NCI-H226 (cell line): ENCODE measurements at regions not wholly inside any gene's neighbourhood (a gene's known extent, or its start where the extent isn't known, plus 50 kb on each side); places are given as distances from the start of the nearest gene placed in this dataset.

Source experiments
- DNase-seq: peaks from one replicate; pipeline ENCODE4 v3.0.0-alpha.2; 2015

DNA sequence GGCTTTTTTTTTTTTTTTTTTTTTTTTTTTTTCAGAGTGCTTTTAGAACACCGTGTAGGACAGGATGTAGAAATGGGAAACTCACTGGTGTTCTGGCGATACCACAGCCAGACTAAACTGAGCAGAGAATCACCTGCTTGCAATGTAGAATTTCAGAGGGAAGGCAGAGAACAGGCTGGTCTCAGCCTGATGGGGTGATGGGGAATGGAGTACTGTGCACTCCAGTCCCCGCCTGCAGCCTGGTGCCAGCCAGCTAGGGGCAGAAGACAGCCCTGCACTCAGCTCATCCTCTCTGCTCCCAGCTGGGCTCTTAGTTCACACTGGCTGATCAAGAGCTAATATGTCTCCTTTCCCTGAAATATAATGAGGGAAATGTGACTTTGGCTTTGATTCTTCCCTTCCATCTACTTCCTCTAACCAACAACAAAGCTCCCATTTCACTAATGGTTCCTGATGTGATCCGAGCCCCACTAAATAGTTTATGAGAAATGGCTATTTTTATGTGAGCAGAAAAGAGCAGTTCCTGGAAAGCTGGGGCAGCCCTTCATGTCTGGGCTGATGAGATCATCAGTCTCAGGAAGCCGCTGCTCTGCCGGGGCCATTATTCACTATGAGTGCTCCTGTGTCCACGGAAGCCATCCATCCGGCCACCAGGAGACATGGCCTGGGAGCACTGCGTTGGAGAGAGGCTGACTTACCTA lies 209.7 kb downstream of the GADD45G start:
- no peak for DNase-seq

DNA sequence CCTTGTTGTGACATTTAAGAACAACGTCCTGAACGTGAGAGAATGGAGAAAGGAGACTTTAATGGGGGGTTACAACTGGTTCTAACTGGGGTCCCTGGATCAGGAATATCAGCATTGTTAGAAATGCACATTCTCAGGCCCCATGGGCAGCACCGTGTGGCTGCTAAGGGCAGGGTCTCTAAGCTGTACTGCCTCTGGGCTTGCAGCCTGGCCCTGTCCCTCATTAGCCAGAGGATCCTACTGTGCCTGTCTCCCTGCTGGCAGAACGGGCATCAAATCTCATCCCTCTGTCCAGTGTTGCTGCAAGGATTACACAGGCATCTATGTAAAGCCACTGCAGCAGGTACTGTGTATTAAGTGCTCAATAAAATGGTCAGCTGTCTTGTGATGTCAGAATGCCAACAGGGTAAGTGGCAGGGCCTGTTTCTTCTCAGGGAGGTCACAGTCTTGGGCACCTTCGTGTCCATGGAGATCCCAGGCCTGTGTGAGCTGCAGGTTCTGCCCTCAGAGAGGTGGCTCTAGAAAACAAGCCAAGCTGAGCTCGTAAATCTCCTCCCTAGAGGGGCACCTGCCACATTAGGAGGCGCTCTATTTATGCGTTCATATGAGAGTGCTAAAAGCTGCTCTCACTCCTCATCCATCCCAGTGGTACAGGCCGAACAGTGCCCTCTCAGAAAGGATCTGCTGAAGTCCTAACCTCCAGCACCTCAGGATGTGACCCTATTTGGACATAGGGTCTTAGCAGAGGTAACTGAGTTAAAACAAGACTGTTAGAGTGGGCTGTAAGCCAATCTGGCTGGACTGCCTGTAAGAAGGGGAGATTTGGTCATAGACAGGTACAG lies 210.5 kb downstream of the GADD45G start:
- no peak for DNase-seq

DNA sequence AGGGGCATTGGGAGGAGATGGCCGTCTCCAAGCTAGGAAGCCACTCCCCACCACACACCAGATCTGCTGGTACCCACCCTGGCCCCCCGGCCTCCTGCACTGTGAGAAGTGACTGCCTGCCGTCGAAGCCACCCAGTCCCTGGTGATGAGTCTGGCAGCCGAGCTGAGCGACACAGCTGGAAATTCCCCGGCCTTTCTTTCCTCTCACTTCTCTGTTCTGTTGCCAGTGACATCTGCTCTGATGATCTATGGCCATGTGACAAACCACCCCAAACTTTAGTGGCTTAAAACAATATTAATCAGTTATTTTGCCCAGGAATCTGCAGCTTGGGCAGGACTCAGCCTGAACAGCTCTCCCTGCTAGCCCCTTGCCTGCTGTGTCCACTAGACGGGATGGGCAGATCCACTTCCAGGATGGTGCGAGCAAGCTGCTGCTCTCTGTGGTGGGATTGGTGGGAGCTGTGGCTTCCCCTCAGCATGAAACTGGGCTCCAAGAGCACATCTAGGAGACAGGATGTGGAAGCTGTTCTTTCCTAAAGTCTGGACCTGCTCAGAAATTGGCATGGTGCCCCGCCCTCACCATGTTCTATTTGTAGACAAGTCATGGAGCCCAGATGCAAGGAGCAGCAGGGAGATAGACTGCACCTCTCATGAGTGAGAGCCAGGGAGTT lies 211.2 kb downstream of the GADD45G start:
- DNase-seq, result no peak

DNA sequence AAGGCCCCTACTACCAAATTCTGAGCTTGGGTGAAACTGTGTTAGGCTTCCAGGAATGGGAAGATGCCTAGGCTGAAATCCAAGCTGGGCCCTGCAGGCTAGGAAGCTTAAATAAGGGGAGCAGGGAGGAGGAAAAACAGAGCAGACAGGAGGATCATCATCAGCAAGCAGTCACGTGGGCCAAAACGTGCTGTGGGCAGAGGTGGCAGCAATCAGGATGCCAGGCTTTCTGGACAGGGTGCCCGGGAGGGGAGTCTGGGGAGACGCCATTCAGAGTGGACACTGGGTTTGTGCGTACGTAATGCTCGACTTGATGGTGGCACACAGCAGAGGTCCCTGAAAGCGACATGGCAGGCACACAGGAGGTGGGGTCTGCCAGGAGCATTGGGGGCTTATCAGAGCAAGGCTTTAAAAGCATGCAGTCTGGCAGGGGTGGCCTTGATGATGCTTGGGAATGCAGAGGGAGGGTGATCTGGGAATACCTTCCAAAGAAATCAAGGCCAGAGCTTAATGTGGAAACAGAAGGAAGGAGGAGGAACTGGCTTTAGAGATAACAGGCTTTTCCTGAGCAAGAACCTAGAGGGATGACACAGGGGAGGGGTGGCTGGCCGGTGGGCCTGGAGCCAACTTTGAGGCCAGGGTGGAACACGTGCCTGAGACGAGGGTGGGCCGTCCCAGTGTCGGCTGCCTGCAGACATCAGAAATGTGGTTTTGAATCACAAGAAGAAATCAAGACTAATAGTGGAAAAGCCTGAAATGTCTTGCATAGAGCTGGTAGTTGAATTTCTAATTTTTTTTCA lies 212.5 kb downstream of the GADD45G start:
- no peak for DNase-seq

DNA sequence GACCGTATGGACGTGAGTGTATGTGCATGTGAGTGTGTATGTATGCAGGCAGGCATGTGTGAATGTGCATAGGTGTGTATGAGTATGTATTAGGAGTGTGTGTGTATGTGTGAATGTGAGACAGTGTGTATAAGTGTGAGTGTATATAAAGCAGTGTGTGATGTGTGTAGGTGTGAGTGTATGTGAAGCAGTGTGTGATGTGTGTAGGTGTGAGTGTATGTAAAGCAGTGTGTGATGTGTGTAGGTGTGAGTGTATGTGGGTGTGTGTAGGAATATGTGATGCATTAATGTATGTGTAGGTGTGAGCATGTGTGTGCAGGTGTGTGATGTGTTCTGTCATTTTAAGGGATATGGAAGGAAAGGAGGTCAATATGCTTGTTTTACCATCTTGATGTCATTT lies 215.5 kb downstream of the GADD45G start:
- DNase-seq, result no peak

DNA sequence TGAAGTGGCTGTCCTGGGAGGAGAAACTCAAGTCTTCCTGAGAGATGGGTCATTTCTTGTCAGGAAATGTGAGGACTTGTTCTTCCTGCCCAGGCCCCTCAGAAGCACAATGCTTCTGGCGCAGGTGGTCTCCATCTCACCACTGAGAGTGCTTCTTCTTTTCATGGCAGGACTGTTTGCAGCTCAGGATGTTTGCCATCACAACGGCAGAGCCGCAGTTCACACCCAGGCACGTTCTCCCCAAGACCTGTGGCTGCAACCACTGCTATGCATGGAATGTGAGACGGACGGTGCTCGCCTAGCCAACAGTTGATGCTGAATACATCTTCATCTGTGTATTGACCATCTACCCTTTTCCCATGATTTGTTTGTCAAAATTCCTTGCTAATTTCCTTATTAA lies 216.3 kb downstream of the GADD45G start:
- peak; percentile 14 for DNase-seq

DNA sequence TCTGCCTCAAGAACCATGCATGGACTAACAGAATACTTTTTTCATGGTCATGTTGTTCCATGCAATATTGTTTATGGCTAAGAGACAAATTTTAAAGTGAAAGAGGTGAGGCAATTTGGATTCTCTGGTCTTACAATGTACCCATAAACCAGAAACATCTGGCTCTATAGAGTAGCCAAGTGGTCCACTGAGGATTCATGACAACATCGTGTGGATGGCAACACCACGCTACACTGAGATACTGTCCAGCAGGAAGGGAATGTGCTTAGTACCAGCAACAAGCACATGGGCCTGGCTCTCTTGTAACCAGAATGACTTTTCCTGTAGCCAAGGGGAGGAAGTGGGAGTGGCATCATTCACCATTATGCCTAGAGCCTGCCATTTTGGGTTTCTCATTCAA lies 218.2 kb downstream of the GADD45G start:
- no peak for DNase-seq

DNA sequence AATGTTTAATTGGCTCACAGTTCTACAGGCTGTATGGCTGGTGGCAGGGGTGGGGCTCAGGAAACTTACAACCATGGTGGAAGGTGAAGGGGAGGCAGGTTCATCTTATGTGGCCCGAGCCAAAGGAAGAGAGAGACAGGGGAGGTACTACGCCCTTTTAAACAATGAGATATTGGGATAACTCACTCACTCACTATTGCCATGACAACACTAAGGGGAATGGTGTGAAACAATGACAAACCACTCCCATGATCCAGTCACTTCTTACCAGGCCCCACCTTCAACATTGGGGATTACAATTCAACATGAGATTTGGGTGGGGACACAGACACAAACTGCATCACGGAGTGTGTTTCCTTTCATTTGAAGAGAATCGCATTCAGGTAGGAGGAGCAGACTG lies 220.9 kb downstream of the GADD45G start:
- DNase-seq, result no peak

DNA sequence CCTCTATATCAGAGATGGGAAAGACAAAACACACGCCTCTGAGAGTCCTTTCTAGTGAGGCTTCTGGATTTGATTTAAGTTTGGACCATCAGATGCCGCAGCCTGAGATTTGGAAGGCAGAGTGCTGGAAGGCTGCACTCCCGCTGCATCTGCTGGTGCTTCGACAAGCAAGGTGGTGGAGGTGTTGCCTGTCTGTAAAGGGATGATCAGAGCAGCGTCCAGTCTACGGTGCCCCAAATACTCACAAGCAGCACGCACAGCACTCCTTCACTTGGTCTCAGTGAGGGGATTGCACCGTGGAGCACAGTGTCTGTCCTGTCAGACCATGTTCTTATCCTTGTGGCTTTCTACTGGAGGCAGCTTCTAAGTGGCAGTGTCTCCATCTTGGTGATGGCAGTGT lies 221.4 kb downstream of the GADD45G start:
- DNase-seq, result no peak

DNA sequence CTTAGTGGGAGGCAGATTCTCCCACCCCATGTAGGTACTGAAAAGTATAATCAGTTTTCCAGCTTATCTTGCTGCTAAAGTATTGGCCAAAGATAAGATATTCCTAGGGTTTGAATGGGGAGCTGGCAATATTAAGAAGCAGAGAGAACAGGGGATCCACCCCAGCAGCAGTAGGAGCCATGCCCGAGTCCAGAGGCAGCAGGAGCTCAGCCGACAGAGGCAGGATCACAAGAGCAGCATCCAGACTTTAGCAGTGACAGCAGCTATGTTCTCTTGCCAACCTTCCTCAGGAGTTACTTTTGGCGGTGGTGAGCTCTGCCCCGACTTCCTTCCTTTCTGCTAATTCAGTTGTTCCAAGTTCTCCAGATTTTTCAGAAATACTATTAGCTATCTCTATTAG lies 224.5 kb downstream of the GADD45G start:
- no peak for DNase-seq

DNA sequence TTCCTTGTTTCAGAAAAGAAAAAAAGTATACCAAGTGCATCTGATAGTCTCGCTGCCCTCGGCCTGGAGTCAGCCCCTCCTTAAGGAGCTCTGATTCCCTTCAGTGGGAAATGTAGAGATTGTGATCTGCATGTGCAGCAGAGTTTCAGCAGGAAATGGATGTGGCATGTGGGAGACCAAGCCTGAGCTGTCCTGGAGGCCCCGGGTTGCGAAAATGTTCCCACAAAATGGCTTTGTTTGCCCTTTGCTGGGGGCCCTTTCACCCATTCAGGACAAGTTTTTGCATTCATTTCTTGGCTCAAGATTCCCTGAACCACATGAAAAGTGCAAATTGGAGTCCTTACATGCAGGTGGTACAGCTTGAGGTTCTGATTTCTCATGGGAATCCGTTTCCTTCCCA lies 230.9 kb downstream of the GADD45G start:
- DNase-seq, result no peak

DNA sequence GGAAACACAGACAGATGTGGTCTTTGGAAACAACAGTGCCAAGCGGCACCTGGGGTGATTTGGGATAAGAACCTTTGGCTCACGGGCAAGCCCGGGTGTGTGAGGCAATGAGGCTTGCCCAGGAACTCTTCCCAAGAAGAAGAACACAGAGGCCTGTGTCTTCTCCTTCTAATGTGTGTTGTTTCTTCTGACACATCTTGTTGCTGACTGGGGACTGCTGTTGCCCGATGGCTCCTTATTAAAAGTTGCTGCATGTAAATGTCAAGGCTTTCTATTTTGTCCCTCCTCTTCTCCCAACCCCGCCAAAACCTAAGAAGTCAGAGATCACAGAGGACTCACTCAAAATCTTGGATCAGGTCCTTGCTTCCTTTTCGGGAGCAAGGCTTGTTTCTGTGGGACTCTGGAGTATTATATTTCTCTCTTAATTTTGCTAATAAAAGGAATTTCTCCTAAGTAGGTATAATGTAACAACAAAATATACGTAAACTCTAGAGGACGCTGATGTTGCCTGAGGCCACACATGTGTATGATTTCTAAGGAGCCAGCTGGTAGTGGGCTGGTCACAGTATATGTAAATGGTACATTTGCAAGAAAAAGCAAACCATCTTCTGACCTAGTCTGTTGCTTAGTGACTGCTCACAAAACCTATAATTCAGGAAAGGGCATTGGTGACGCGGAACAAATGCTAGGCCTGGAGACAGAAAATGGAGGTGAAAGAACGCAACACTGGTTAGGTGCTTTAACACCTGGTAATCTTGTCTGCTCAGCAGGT lies 232.5 kb downstream of the GADD45G start:
- no peak for DNase-seq

DNA sequence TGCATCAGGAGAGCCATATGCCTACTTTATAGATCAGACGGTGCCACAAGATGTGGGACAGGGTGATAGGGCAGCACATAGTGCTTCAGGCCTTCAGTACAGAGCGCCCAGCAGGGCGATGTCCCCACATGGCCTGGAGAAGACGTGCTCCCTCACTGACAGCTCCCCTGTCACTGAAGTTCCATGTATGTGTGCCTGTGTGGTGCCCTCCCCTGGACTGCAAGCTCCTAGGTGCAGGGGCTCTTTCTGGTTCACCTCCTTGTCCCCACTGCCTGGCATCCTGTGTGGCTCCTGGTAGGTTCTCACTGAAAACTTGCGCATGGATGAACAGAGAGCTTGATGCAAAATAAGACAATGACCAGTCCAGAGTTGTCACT lies 233.1 kb downstream of the GADD45G start:
- no peak for DNase-seq

DNA sequence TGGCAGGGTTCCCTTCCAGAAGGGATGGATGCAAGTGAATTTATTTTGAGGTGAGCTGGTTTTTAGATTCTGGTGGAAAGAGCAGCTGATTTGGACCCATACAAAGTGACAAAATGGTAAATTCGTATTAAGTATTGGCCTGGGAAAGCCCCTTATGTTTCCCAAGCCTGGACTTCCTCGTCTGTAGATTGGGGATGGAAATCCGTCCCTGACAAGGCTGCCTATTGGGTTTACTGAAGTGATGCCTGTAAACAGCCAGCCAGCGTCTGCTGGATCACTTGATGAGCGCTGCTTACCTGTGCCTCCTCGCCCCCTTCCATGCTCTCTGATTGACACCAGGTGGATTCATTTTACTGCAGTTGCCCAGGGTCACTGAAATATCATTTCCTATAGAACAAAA lies 233.8 kb downstream of the GADD45G start:
- DNase-seq, result no peak

DNA sequence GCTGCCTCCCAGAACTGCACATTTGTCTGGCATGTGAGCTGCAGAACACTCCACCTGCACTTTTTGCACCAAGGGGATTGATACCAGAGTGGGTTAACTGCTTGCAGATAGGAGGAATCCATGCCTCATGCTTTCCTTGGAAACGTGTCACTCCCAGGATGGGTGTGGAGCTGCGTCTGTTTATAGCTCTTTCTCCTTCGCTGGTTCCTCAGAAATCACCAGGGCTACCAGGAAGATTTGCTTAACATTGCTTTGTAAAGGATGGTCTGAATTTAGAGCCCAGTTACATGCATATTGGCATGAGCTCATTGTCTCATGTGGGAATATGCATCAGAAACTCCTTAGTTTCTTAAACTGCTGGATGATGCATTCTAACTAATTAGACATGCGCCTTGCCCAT lies 234.6 kb downstream of the GADD45G start:
- DNase-seq, result no peak

DNA sequence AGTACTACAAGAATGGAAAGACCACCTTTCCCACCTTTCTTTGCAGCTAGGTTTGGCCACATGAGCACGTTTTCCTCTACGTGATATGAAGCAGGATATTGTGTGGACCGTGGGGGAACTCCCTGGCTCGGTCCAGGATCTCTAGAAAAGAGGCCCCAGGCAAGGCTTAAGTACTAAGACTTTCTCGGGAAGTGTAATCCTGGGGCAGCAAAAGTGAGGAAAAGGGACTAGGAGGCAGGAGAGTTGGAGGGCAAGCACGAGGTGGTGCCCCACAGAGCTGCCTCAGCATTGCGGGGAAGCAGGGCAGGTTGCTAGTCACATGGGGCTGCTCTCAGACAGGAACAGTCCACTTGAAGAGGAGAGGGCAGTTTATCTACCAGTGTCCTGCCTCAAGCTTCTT lies 235.1 kb downstream of the GADD45G start:
- no peak for DNase-seq

DNA sequence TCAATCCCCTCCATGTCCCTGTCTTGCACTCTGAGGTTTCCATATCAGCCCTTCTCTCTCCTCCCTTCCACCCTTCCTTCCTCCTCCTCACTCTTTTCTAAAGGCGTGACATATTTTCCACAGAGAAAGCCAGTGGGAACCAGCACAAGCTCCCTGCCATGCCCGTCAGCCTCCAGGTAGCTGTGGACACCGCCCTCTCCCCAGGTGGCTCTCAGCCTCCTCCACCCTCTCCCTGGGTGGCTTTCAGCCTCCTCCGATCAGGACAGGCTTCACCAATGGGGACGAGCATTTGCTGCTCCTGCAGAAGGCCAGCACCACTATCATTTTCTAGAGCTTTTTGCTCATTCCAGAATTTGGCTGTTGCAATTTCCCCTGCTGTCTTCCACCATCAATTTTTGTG lies 236.6 kb downstream of the GADD45G start:
- DNase-seq, result no peak

DNA sequence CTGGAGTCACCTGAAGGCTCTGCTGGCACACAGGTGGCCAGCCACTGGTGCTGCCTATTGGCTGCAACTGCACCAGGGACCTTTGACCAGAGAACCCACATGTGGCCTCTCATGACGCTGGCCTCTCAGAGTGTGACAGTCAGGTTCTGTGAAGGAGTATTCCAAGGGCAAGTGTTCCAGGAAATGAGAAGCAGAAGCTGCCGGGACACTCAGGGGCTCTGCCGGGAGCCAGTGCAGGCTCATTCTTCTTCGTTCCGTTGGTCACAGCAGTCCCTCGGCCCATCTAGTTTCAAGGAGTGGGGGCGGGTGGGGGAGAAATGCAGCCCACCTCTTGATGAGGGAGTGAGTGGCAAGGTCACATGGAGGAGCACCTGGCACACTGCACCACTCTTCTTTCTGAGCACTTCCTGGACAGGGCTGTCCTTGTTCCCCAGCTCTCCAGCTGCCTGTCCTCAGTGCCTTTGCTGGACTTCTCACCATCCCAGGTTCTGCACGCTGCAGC lies 237.5 kb downstream of the GADD45G start:
- no peak for DNase-seq

DNA sequence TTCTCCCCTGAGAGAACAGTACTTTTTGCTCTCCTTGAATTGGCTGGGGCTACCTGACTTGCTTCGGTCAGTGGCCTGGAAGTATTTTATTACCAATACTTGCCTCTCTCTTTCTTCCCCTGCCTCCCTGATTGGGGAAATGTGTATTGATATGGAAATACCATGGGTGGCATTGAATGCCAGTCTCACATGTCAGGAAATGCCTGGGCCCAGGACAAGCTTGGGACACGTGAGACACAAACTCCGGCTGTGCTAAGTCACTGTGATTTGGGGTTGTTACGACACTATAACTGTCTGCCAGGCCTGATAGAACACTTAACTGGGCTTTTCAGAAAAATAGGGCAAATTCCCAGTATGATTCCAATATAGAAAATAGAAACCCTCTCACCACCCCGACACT lies 238.3 kb downstream of the GADD45G start:
- DNase-seq, result no peak

DNA sequence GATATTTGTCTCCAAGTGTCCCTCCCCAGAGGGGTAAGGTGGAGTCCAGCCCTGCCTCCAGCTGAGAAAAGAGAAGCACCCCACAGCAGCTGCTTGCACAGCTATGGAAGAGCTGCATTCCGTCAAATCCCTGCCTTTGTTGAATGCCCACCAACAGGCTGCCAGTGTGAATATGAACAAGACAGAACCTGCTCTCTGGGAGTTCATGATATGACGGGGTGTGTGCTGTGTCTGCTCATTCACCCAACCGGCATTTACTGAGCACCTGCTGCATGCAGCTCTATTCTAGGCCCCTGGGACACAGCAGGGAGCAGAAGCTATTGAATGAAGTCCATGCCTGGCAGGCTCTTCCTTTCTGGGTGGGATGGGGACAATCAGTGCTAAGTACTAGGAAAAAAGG lies 238.8 kb downstream of the GADD45G start:
- no peak for DNase-seq

DNA sequence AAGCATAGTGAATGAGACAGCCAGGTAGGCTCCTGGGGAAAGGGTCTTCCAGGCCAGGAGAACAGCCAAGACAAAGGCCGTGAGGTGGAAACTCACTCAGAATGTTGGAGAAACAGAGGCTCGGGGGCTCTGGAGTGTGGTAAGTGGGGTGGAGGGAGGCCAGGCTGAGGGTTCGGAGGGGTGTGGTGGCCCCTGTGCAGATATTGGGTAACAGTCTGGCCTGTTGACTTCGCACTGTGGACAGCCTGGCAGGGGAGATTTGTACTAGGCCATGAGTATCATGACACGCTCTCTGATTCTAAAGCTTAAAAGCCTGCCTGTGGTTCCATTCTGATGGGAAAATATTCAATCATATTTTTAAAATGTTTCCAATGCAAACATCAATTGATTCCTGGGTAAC lies 239.3 kb downstream of the GADD45G start:
- DNase-seq, result no peak

DNA sequence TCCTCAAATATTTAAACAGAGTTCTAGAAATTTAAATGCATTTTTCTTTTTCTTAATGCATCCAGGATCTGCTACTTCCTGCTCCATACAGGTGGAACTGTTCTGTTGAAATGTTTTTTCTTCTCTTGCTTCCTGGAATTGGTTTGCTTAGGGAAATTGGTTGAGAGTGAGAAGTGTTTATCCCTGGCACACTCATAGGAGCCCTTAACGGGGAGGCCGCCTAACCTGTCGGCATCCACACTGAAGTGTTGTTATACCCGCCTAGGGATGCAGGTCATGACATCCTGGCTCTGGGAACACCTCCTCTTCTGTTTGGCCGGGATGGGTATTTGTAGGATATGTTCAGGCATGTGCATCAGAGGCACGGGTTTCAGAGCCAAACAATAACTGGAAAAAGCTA lies 239.7 kb downstream of the GADD45G start:
- DNase-seq, result no peak
